Stomach (tissue), 4 donors: ENCODE measurements at regions not wholly inside any gene's neighbourhood (a gene's known extent, or its start where the extent isn't known, plus 50 kb on each side); places are given as distances from the start of the nearest gene placed in this dataset.

Source experiments
- EP300 ChIP-seq: sonication (generic); formaldehyde crosslinking; IDR thresholded peaks from one replicate; pipeline ENCODE4 v1.6.1; 2017; ENCODE audit warnings: antibody characterized with exemption
- POLR2A ChIP-seq, 4 donors: fragments of 450-650 bp; IDR thresholded peaks; one replicate each; pipeline ENCODE4 v1.6.1; 2016; ENCODE audit warnings: antibody characterized with exemption in 4 of 4, control low read depth in 2 of 4, mild to moderate bottlenecking in 1 of 4, moderate library complexity in 1 of 4
- POLR2AphosphoS5 ChIP-seq, 3 donors: sonication (generic); formaldehyde crosslinking; IDR thresholded peaks; one replicate each; pipeline ENCODE4 v1.6.1; 2016; ENCODE audit warnings: antibody characterized with exemption in 3 of 3
- TF ChIP-seq, protein P1 (sequence below), 7 experiments: fragments of 450-650 bp in 4 of 7; fragments of 200-600 bp in 3 of 7; sonication (generic) in 3 of 7; IDR thresholded peaks; one replicate each; pipeline ENCODE4 v1.5.1; 2016 to 2019; ENCODE audit warnings: antibody characterized with exemption in 7 of 7, control low read depth in 2 of 7, mild to moderate bottlenecking in 1 of 7

- TF ChIP-seq, protein P1, sequence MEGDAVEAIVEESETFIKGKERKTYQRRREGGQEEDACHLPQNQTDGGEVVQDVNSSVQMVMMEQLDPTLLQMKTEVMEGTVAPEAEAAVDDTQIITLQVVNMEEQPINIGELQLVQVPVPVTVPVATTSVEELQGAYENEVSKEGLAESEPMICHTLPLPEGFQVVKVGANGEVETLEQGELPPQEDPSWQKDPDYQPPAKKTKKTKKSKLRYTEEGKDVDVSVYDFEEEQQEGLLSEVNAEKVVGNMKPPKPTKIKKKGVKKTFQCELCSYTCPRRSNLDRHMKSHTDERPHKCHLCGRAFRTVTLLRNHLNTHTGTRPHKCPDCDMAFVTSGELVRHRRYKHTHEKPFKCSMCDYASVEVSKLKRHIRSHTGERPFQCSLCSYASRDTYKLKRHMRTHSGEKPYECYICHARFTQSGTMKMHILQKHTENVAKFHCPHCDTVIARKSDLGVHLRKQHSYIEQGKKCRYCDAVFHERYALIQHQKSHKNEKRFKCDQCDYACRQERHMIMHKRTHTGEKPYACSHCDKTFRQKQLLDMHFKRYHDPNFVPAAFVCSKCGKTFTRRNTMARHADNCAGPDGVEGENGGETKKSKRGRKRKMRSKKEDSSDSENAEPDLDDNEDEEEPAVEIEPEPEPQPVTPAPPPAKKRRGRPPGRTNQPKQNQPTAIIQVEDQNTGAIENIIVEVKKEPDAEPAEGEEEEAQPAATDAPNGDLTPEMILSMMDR (IDR thresholded peaks at IDR 0.05), result no peak
- peak in 2 of 3 donors; percentile 30 to 45 for TF ChIP-seq POLR2AphosphoS5 (IDR thresholded peaks at IDR 0.05)
- no peak for TF ChIP-seq POLR2A (IDR thresholded peaks at IDR 0.05)
- no peak for TF ChIP-seq EP300
These were observed 57.8 kb upstream of the ERRFI1 start for GRCh38 chr1:8083739-8084484.
